HG02623 (cell line): ENCODE measurements at regions not wholly inside any gene's neighbourhood (a gene's known extent, or its start where the extent isn't known, plus 50 kb on each side); places are given as distances from the start of the nearest gene placed in this dataset.

Source experiments
- ATAC-seq: cut with Tn5 transposase; IDR thresholded peaks from one replicate; pipeline ENCODE4 v1.9.1; 2021; ENCODE audit warnings: moderate library complexity; ENCODE audit not compliant: unreplicated experiment

GRCh38 chr15:87634361-87634760, 622.2 kb downstream of the NTRK3 start:
- ATAC-seq = no peak

- ATAC-seq = no peak
Measured at GRCh38 chr15:87633525-87633924, 623.0 kb downstream of the NTRK3 start.

GRCh38 chr15:87632364-87632763, 624.2 kb downstream of the NTRK3 start:
- ATAC-seq = no peak

GRCh38 chr15:87631775-87632174, 624.8 kb downstream of the NTRK3 start:
- ATAC-seq = no peak

- no peak for ATAC-seq
Measured at GRCh38 chr15:87631093-87631492, 625.4 kb downstream of the NTRK3 start.

GRCh38 chr15:87628311-87628710, 628.2 kb downstream of the NTRK3 start:
- ATAC-seq = no peak

- ATAC-seq = no peak
Measured at GRCh38 chr15:87626860-87627259, 629.7 kb downstream of the NTRK3 start.

GRCh38 chr15:87623832-87624231, 632.7 kb downstream of the NTRK3 start:
- no peak for ATAC-seq

- no peak for ATAC-seq
Measured at GRCh38 chr15:87620393-87620792, 636.1 kb downstream of the NTRK3 start.

- ATAC-seq = no peak
Measured at GRCh38 chr15:87619161-87619960, 637.2 kb downstream of the NTRK3 start.

- no peak for ATAC-seq
Measured at GRCh38 chr15:87618203-87618725, 638.3 kb downstream of the NTRK3 start.

GRCh38 chr15:87614704-87615103, 641.8 kb downstream of the NTRK3 start:
- ATAC-seq = no peak

- no peak for ATAC-seq
Measured at GRCh38 chr15:87610366-87610765, 646.2 kb downstream of the NTRK3 start.

- ATAC-seq = no peak
Measured at GRCh38 chr15:87609894-87610293, 646.6 kb downstream of the NTRK3 start.

- ATAC-seq = no peak
Measured at GRCh38 chr15:87609474-87609873, 647.1 kb downstream of the NTRK3 start.

GRCh38 chr15:87608238-87609028, 648.1 kb downstream of the NTRK3 start:
- ATAC-seq = no peak

GRCh38 chr15:87606971-87607370, 649.6 kb downstream of the NTRK3 start:
- no peak for ATAC-seq

- ATAC-seq = no peak
Measured at GRCh38 chr15:87604857-87605446, 651.6 kb downstream of the NTRK3 start.

- no peak for ATAC-seq
Measured at GRCh38 chr15:87602371-87602770, 654.2 kb downstream of the NTRK3 start.

- ATAC-seq = no peak
Measured at GRCh38 chr15:87599616-87600015, 656.9 kb downstream of the NTRK3 start.

- ATAC-seq = no peak
Measured at GRCh38 chr15:87597346-87598052, 659.0 kb downstream of the NTRK3 start.
